Stimulated activated CD4-positive, alpha-beta T cell treated with anti-CD3 and anti-CD28 coated beads, TNF-alpha, amount 100 ng/mL, for 48 hours (primary cell): ENCODE measurements at regions not wholly inside any gene's neighbourhood (a gene's known extent, or its start where the extent isn't known, plus 50 kb on each side); places are given as distances from the start of the nearest gene placed in this dataset.

ENCODE experiments used
- DNase-seq, 3 donors: peaks; one replicate each; pipeline ENCODE4 v3.0.0-alpha.2; 2020; ENCODE audit warnings: low read depth in 3 of 3

- DNase-seq: no peak
Measured at GRCh38 chr2:216286616-216287231, 85.6 kb downstream of the MARCHF4 start.

DNA sequence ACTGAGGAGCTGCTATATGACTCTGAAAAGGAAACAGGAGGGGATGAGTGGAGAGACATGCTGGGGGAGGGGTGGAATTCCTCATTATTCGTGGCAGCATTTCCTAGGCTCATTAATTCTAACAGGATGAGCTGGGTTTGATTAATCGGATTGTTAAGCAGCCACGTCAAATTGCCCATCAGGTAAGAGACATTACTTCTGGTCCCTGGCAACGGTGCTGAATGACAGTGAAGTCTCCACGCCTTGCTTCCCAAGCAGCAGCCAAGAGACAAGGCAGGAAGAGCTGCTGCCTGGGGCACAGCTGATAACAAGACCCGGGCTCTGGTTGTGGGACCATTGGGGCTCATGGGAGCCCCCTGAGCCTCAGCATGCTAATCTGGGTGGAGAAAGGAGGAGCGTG is 86.6 kb downstream of the MARCHF4 start:
- no peak for DNase-seq

DNA sequence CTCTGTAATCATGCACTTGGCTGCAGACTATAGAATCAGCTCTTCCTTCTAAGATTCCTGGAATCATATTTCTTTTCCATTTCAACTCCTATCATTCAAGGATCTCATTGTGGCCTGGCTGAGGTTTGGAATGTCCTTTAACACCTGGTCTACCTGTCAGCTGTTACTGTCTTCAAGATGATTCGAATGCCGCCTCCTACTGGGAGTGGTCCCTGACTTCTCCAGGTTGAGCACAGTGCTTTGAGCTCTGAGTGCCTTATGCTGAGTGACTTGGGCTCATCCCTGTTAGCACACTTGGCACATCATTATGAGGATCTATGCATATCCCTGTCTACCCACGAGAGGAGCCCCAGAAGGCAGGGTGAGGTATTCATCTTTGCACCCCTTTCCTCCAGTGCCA is 87.6 kb downstream of the MARCHF4 start:
- DNase-seq: no peak

- DNase-seq: peak; percentile 15 to 26 (median 18)
Measured at GRCh38 chr2:216283038-216283900, 89.0 kb downstream of the MARCHF4 start.

DNA sequence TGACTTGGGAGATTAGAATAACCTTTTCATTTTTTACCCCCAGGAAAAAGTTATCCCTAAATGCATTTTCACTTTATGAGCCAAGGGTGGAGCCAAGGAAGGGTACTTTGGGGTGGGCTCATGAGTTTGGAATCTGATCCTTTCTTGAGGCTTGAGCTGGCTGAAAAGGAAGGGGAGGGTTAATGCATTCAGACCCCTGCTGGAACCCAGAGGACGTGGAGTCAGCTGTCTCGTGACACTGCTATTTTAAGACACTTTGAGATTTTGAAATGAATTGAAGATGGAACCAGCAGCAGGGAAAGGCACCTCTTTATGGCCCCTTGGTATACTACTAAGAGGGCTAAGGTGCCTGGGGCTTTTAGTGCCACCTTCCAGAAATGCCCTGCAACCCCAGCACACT is 90.4 kb downstream of the MARCHF4 start:
- no peak for DNase-seq

GRCh38 chr2:216281316-216281715 is 91.0 kb downstream of the MARCHF4 start:
- no peak for DNase-seq

DNA sequence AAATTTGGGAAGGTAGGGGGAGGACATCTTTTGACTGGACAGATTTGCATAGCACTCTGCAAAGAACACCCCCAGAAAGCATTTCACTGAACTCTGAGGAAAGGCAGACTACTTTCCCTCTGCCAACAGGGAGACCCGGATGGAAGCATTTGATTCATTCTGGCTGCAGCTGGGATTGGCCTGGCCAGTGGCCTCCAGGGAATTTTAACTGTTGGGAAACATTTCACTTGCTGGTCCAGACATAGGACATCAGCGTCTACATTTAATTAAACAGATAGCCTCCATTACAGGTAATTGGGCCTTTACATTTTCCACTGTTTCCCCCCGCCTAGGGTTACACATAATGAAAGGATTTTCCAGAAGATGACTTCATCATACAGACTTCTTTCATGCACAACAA is 92.8 kb downstream of the MARCHF4 start:
- DNase-seq: no peak

- DNase-seq: no peak
Measured at GRCh38 chr2:216279031-216279430, 93.3 kb downstream of the MARCHF4 start.

GRCh38 chr2:216275890-216276289 is 96.4 kb downstream of the MARCHF4 start:
- DNase-seq: no peak

- no peak for DNase-seq
Measured at GRCh38 chr2:216274194-216274840, 98.0 kb downstream of the MARCHF4 start.

GRCh38 chr2:216261042-216261537 is 111.2 kb downstream of the MARCHF4 start:
- DNase-seq: no peak

DNA sequence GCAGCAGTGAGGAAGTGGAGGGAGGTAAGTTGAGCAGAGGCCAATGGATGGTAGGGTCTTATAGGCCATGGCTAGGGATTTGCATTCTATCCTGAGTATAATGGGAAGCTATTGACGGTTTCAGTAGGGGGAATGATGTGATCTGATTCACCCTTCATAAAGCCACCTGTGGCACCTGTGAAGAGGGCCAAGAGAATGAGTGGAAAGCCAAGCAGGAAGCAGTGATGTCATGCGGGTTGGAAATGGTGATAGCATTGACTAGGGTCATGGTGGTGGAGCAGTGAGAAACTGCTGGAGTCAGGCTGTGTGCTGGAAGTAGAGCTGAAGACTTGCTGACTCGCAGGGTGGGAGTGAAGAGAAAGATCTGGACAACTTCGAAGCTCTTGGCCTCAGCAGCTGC is 111.7 kb downstream of the MARCHF4 start:
- no peak for DNase-seq

DNA sequence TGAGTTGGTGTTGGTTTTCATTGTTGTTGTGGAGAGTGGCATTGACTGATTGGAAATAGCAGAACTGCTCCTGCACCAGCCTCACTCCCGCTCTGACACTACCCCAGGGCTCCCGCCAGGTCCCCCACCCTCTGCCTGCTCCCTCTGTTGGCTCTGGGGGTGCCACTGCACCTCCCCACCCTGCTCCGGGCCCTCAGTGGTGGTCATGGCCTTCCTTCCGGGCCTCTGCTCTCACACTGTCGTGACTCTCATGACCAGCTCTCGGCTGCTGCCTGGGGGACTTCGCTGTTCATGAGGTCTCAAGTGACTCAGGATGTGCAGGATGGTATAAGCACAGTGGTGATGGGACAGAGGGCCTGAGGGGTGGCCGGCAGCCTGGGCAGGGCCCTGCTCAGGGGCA is 113.2 kb downstream of the MARCHF4 start:
- no peak for DNase-seq

DNA sequence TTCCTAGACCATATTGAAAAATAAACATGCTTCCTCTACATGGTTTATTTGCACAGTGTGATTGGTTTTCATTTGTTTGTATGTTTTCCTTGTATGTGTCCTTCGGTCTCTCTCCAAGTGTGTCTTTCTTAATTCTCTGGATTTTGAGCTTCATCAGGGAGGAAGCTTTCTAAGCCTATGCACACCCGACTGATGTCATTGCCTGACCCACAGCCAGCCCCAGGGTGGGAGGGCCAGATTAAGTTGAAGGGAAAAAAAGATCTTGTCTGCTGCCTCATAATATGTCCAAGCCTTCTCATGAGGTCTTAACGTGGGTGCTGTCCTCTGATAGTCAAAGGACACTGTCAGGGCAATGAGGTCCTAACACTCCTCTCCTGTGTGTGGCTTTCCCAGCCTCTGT is 115.2 kb downstream of the MARCHF4 start:
- no peak for DNase-seq
